H9 (cell line): ENCODE measurements at regions not wholly inside any gene's neighbourhood (a gene's known extent, or its start where the extent isn't known, plus 50 kb on each side); places are given as distances from the start of the nearest gene placed in this dataset.
A peak's percentile ranks its signal among the peaks of the same experiment; 100 is the strongest.

ENCODE experiments used
- DNase-seq: peaks from one replicate; pipeline ENCODE4 v3.0.0-alpha.2; 2017
- H2AFZ ChIP-seq: one replicate; pipeline ENCODE4 v1.6.1; 2013; ENCODE audit warnings: mild to moderate bottlenecking, low read length, control low read depth, moderate library complexity
- H2AK5ac ChIP-seq: 2 replicates; pipeline ENCODE4 v1.6.1; 2013; ENCODE audit warnings: low read length, control low read depth, mixed read lengths; ENCODE audit not compliant: insufficient read length
- H2BK120ac ChIP-seq: one replicate; pipeline ENCODE4 v1.6.1; 2013; ENCODE audit warnings: low read depth, mild to moderate bottlenecking, low read length, control low read depth, inconsistent platforms; ENCODE audit not compliant: poor library complexity, severe bottlenecking
- H2BK12ac ChIP-seq: 2 replicates; pipeline ENCODE4 v1.6.1; 2013; ENCODE audit warnings: low read length, control low read depth, mixed read lengths, low read depth; ENCODE audit not compliant: insufficient read length
- H2BK15ac ChIP-seq: 2 replicates; pipeline ENCODE4 v1.6.1; 2013; ENCODE audit warnings: low read depth, low read length, control low read depth
- H2BK20ac ChIP-seq: one replicate; pipeline ENCODE4 v1.6.1; 2013; ENCODE audit warnings: low read depth, mild to moderate bottlenecking, low read length, control low read depth, inconsistent platforms; ENCODE audit not compliant: poor library complexity, severe bottlenecking
- H2BK5ac ChIP-seq: 2 replicates; pipeline ENCODE4 v1.6.1; 2013; ENCODE audit warnings: low read length, control low read depth, mixed read lengths; ENCODE audit not compliant: insufficient read length
- H3K14ac ChIP-seq: 2 replicates; pipeline ENCODE4 v1.6.1; 2013; ENCODE audit warnings: low read length, control low read depth; ENCODE audit not compliant: insufficient read depth
- H3K18ac ChIP-seq: 2 replicates; pipeline ENCODE4 v1.6.1; 2013; ENCODE audit warnings: low read depth, mild to moderate bottlenecking, mixed read lengths, low read length, control low read depth; ENCODE audit not compliant: insufficient read length
- H3K23ac ChIP-seq: 2 replicates; pipeline ENCODE4 v1.6.1; 2013; ENCODE audit warnings: low read length, control low read depth, mixed read lengths, low read depth; ENCODE audit not compliant: insufficient read length
- H3K23me2 ChIP-seq: 2 replicates; pipeline ENCODE4 v1.6.1; 2013; ENCODE audit warnings: low read depth, mild to moderate bottlenecking, mixed read lengths, low read length, control low read depth; ENCODE audit not compliant: insufficient read length, poor library complexity, severe bottlenecking
- H3K27ac ChIP-seq: 2 replicates; pipeline ENCODE4 v1.5.1; 2013; ENCODE audit warnings: low read length, control low read depth, mixed read lengths, low read depth; ENCODE audit not compliant: insufficient read length
- H3K27me3 ChIP-seq: 2 replicates; pipeline ENCODE4 v1.6.1; 2013; ENCODE audit warnings: low read length, control low read depth, inconsistent platforms; ENCODE audit not compliant: insufficient read depth
- H3K4ac ChIP-seq: 2 replicates; pipeline ENCODE4 v1.6.1; 2013; ENCODE audit warnings: low read depth, mild to moderate bottlenecking, control low read depth, inconsistent platforms, low read length, moderate library complexity
- H3K4me1 ChIP-seq: 2 replicates; pipeline ENCODE4 v1.6.1; 2013; ENCODE audit warnings: low read length, control low read depth, inconsistent platforms; ENCODE audit not compliant: insufficient read depth
- H3K4me2 ChIP-seq: 2 replicates; pipeline ENCODE4 v1.6.1; 2013; ENCODE audit warnings: low read length, control low read depth, mixed read lengths; ENCODE audit not compliant: insufficient read length, insufficient read depth
- H3K56ac ChIP-seq: 2 replicates; pipeline ENCODE4 v1.6.1; 2013; ENCODE audit warnings: low read depth, mild to moderate bottlenecking, mixed read lengths, low read length, control low read depth; ENCODE audit not compliant: insufficient read length
- H3K79me1 ChIP-seq: 2 replicates; pipeline ENCODE4 v1.6.1; 2013; ENCODE audit warnings: low read depth, mild to moderate bottlenecking, moderate library complexity, low read length, control low read depth, inconsistent platforms; ENCODE audit not compliant: insufficient read depth, poor library complexity, severe bottlenecking
- H3K79me2 ChIP-seq: 2 replicates; pipeline ENCODE4 v1.6.1; 2013; ENCODE audit warnings: low read length, control low read depth, inconsistent platforms; ENCODE audit not compliant: insufficient read depth
- H3K9ac ChIP-seq: 2 replicates; pipeline ENCODE4 v1.6.1; 2013; ENCODE audit warnings: low read length, control low read depth, mixed read lengths; ENCODE audit not compliant: insufficient read length; ENCODE audit errors: extremely low read depth
- H3K9me3 ChIP-seq: one replicate; pipeline ENCODE4 v1.6.1; 2013; ENCODE audit warnings: low read depth, low read length, inconsistent platforms; ENCODE audit not compliant: control insufficient read depth
- H3T11ph ChIP-seq: one replicate; pipeline ENCODE4 v1.6.1; 2013; ENCODE audit warnings: mild to moderate bottlenecking, low read length, control low read depth, inconsistent platforms
- H4K20me1 ChIP-seq: one replicate; pipeline ENCODE4 v1.6.1; 2013; ENCODE audit not compliant: control insufficient read depth, insufficient read length, insufficient read depth
- H4K5ac ChIP-seq: 2 replicates; pipeline ENCODE4 v1.6.1; 2013; ENCODE audit warnings: low read depth, mild to moderate bottlenecking, mixed read lengths, low read length, control low read depth; ENCODE audit not compliant: insufficient read length
- H4K8ac ChIP-seq: replicated peaks from 2 replicates; pipeline ENCODE4 v1.6.1; 2013; ENCODE audit warnings: low read length, control low read depth, mixed read lengths, low read depth; ENCODE audit not compliant: insufficient read length
- H4K91ac ChIP-seq: 2 replicates; pipeline ENCODE4 v1.6.1; 2013; ENCODE audit warnings: low read depth, mild to moderate bottlenecking, moderate library complexity, mixed read lengths, low read length, control low read depth; ENCODE audit not compliant: insufficient read length
- H3K27ac Mint-ChIP-seq, 3 experiments: 2 replicates in 2 of 3; 3 replicates in 1 of 3; pipeline ENCODE4 v1.8.0; 2020 to 2021; ENCODE audit warnings: mixed read lengths in 3 of 3, mild to moderate bottlenecking in 1 of 3, moderate library complexity in 1 of 3
- H3K27me3 Mint-ChIP-seq: 2 replicates; pipeline ENCODE4 v1.8.0; 2021; ENCODE audit warnings: low read depth, mild to moderate bottlenecking, moderate library complexity, mixed read lengths
- H3K36me3 Mint-ChIP-seq, 3 experiments: 2 replicates in 2 of 3; 3 replicates in 1 of 3; pipeline ENCODE4 v1.8.0; 2020 to 2021; ENCODE audit warnings: low read depth in 3 of 3, mixed read lengths in 3 of 3; ENCODE audit not compliant: insufficient read depth in 1 of 3
- H3K4me1 Mint-ChIP-seq, 2 experiments: 2 replicates each; pipeline ENCODE4 v1.8.0; 2020; ENCODE audit warnings: mixed read lengths in 2 of 2
- H3K4me3 Mint-ChIP-seq, 2 experiments: 2 replicates in 1 of 2; 3 replicates in 1 of 2; pipeline ENCODE4 v1.8.0; 2020 to 2021; ENCODE audit warnings: mild to moderate bottlenecking in 2 of 2, mixed read lengths in 2 of 2, moderate library complexity in 1 of 2
- H3K9me3 Mint-ChIP-seq, 2 experiments: 2 replicates in 1 of 2; 3 replicates in 1 of 2; pipeline ENCODE4 v1.8.0; 2020; ENCODE audit warnings: mild to moderate bottlenecking in 2 of 2, mixed read lengths in 2 of 2, moderate library complexity in 1 of 2
- CTCF ChIP-seq: fragments of 200-600 bp; sonication (generic); conservative IDR thresholded peaks from 3 replicates; pipeline ENCODE4 v1.8.0; 2021; ENCODE audit warnings: antibody characterized with exemption, mild to moderate bottlenecking
- WGBS: extraction: QIAGEN DNeasy Blood & Tissue Kit; methylation state at CpG from one replicate; pipeline ENCODE4 v1.1.7; 2013; ENCODE audit warnings: missing lambda C conversion rate, low lambda C conversion rate, mixed read lengths; ENCODE audit not compliant: insufficient read length; ENCODE audit errors: extremely low coverage; 5-methylcytosine and 5-hydroxymethylcytosine counted together

GRCh38 chr12:78672033-78672432 lies 192.5 kb upstream of the SYT1 start:
- no peaks in the 10 kb centered on the region for H3K36me3 Mint-ChIP-seq

More at GRCh38 chr12:78672033-78672432, 192.5 kb upstream of the SYT1 start:
- Histone ChIP-seq H3K79me2 (no peaks in the 10 kb centered on the region), H3K9me3 (no peaks in the 10 kb centered on the region), H4K91ac (no peak overlapping the region), H3T11ph (no peak overlapping the region), H2AK5ac (no peak overlapping the region), H3K79me1 (no peaks in the 10 kb centered on the region), H2BK15ac (no peak overlapping the region), H4K5ac (no peak overlapping the region), H2AFZ (no peak overlapping the region), H3K4me2 (no peak overlapping the region), H3K4ac (no peak overlapping the region), H3K56ac (no peak overlapping the region), H3K18ac (no peak overlapping the region), H2BK20ac (no peak overlapping the region), H4K8ac (no peak overlapping the region), H3K27me3 (no peaks in the 10 kb centered on the region), H3K14ac (no peak overlapping the region), H3K23ac (no peak overlapping the region), H2BK5ac (no peak overlapping the region), H3K9ac (no peak overlapping the region), H2BK120ac (no peak overlapping the region), H3K4me1 (no peaks in the 10 kb centered on the region), H2BK12ac (no peak overlapping the region), H3K27ac (no peak overlapping the region), H3K23me2 (no peaks in the 10 kb centered on the region), H4K20me1 (no peaks in the 10 kb centered on the region)
- DNase-seq, result no peak
- no peak overlapping the region for H3K27ac Mint-ChIP-seq
- no peak overlapping the region for H3K4me3 Mint-ChIP-seq
- 0 out of 3 replicates have a peak, but pooled peaks have one; percentile 17 for TF ChIP-seq CTCF
- peaks cover 34% of the 10 kb centered on the region for H3K27me3 Mint-ChIP-seq
- WGBS, result no CpG with 5 or more reads among the region's 2 CpGs
- no peaks in the 10 kb centered on the region for H3K4me1 Mint-ChIP-seq
- H3K9me3 Mint-ChIP-seq, result no peaks in the 10 kb centered on the region
